K562 (cell line): ENCODE measurements at regions not wholly inside any gene's neighbourhood (a gene's known extent, or its start where the extent isn't known, plus 50 kb on each side); places are given as distances from the start of the nearest gene placed in this dataset.

Experiments
- ATAC-seq: fragments of 200-7000 bp; cut with Tn5 transposase; 3 replicates; pipeline ENCODE4 v1.9.1; 2020; ENCODE audit warnings: moderate library complexity
- BruUV-seq: library from RNA; stranded (reverse); fragments of 400-500 nt; replicated peaks from 2 replicates; lab custom pipeline; 2021; lab: Mats Ljungman, UMichigan
- CTCF ChIA-PET: fragments of 300-600 bp; formaldehyde crosslinking; extraction: SDS; loops from one replicate; lab custom pipeline; 2021; ENCODE audit warnings: low intra/inter-chr PET ratio; lab: Yijun Ruan, JAX
- POLR2A ChIA-PET: fragments of 300-600, 350-650 bp; sonication (Branson Sonifier 250); formaldehyde crosslinking; extraction: SDS; loops from one replicate; lab custom pipeline; 2021; ENCODE audit warnings: antibody characterized with exemption, inconsistent platforms; lab: Yijun Ruan, JAX
- DNase-seq, 4 experiments: peaks; one replicate each; pipeline versions ENCODE4 v3.0.0 to v3.0.0-alpha.2; 2011 to 2018; ENCODE audit warnings: low spot score in 3 of 4, mixed read lengths in 3 of 4; ENCODE audit errors: extremely low read depth in 1 of 4
- FAIRE-seq: peaks from 2 replicates; lab custom pipeline; 2011; peaks lifted over from hg19 to GRCh38; lab: Jason Lieb, UNC
- H2AFZ ChIP-seq: 2 replicates; pipeline ENCODE4 v1.6.0; 2011; ENCODE audit warnings: low read depth, low read length, control low read depth, inconsistent platforms
- H3K27ac ChIP-seq: fragments of 200-600 bp; 3 replicates; pipeline ENCODE4 v1.8.0; 2011; ENCODE audit warnings: low read depth, mild to moderate bottlenecking, control low read depth, inconsistent platforms, low read length, moderate library complexity, mixed read lengths; ENCODE audit errors: extremely low read depth
- H3K27me3 ChIP-seq, 2 experiments: fragments of 300-600 bp in 1 of 2; 2 replicates in 1 of 2; 3 replicates in 1 of 2; pipeline versions ENCODE4 v1.6.0 to v1.8.0; 2011; ENCODE audit warnings: inconsistent platforms in 2 of 2, low read length in 2 of 2, mild to moderate bottlenecking in 1 of 2, mixed read lengths in 1 of 2, moderate library complexity in 1 of 2; ENCODE audit not compliant: control insufficient read depth in 2 of 2, insufficient read depth in 2 of 2
- H3K36me3 ChIP-seq: fragments of 300-600 bp; 3 replicates; pipeline ENCODE4 v1.8.0; 2011; ENCODE audit warnings: mild to moderate bottlenecking, low read length, inconsistent platforms; ENCODE audit not compliant: control insufficient read depth, insufficient read depth
- H3K4me1 ChIP-seq, 2 experiments: fragments of 200-600 bp in 1 of 2; replicated peaks in 1 of 2; 2 replicates in 1 of 2; 3 replicates in 1 of 2; pipeline versions ENCODE4 v1.5.1 to v1.8.0; 2011; ENCODE audit warnings: inconsistent platforms in 2 of 2, low read length in 2 of 2, mild to moderate bottlenecking in 1 of 2, mixed read lengths in 1 of 2, moderate library complexity in 1 of 2; ENCODE audit not compliant: control insufficient read depth in 2 of 2, insufficient read depth in 2 of 2
- H3K4me2 ChIP-seq: 2 replicates; pipeline ENCODE4 v1.6.1; 2011; ENCODE audit warnings: low read length, control low read depth, inconsistent platforms, mixed read lengths; ENCODE audit not compliant: insufficient read depth
- H3K4me3 ChIP-seq: fragments of 200-600 bp; sonication (generic), shearing (Covaris generic); 2 replicates; pipeline ENCODE4 v1.5.1; 2016; ENCODE audit warnings: control low read depth, inconsistent platforms
- H3K79me2 ChIP-seq: fragments of 200-600 bp; 3 replicates; pipeline ENCODE4 v1.8.0; 2011; ENCODE audit warnings: low read length, inconsistent platforms; ENCODE audit not compliant: control insufficient read depth, insufficient read depth
- H3K9ac ChIP-seq, 2 experiments: 2 replicates each; pipeline versions ENCODE4 v1.6.0 to v1.6.1; 2011; ENCODE audit warnings: low read depth in 2 of 2, low read length in 2 of 2, control low read depth in 1 of 2, inconsistent platforms in 1 of 2, mild to moderate bottlenecking in 1 of 2, mixed read lengths in 1 of 2; ENCODE audit not compliant: insufficient read depth in 1 of 2
- H3K9me1 ChIP-seq: one replicate; pipeline ENCODE4 v1.6.0; 2011; ENCODE audit warnings: inconsistent platforms, mild to moderate bottlenecking, low read length, moderate library complexity; ENCODE audit not compliant: control insufficient read depth, insufficient read depth
- H3K9me3 ChIP-seq: replicated peaks from 2 replicates; pipeline ENCODE4 v1.5.1; 2011; ENCODE audit warnings: low read depth, low read length, inconsistent platforms; ENCODE audit not compliant: control insufficient read depth, insufficient read depth
- H4K20me1 ChIP-seq: replicated peaks from 2 replicates; pipeline ENCODE4 v1.6.1; 2011; ENCODE audit warnings: low read length, inconsistent platforms, mixed read lengths; ENCODE audit not compliant: control insufficient read depth, insufficient read depth
- EGR1 ChIP-seq: fragments of 450-650 bp; conservative IDR thresholded peaks from 2 replicates; pipeline ENCODE4 v1.6.1; 2017; ENCODE audit warnings: mild to moderate bottlenecking
- EHMT2 ChIP-seq: fragments of 450-650 bp; IDR thresholded peaks from 2 replicates; pipeline ENCODE4 v1.6.1; 2018; ENCODE audit warnings: antibody characterized with exemption
- EP400 ChIP-seq: fragments of 450-650 bp; IDR thresholded peaks from 2 replicates; pipeline ENCODE4 v1.6.1; 2017; ENCODE audit warnings: antibody characterized with exemption, mild to moderate bottlenecking, moderate library complexity
- FOXJ3 ChIP-seq: sonication (generic); formaldehyde crosslinking; IDR thresholded peaks from 2 replicates; pipeline ENCODE4 v1.4.0; 2020; ENCODE audit warnings: mild to moderate bottlenecking, missing genetic modification reagents
- HDAC3 ChIP-seq: fragments of 450-650 bp; IDR thresholded peaks from 2 replicates; pipeline ENCODE4 v1.6.1; 2018; ENCODE audit warnings: borderline replicate concordance, mild to moderate bottlenecking, moderate library complexity; ENCODE audit not compliant: partially characterized antibody
- KAT2B ChIP-seq: IDR thresholded peaks from one replicate; pipeline ENCODE4 v1.6.1; 2012; ENCODE audit warnings: low read depth, mild to moderate bottlenecking, control low read depth, inconsistent platforms, low read length, moderate library complexity
- KLF6 ChIP-seq: fragments of 250-450 bp; sonication (Bioruptor Pico); IDR thresholded peaks from 2 replicates; pipeline ENCODE4 v1.4.0; 2020; ENCODE audit warnings: mild to moderate bottlenecking, moderate library complexity, borderline replicate concordance
- MAFK ChIP-seq: IDR thresholded peaks from 2 replicates; pipeline ENCODE4 v1.6.1; 2011; ENCODE audit warnings: low read length, improper control_type of control experiment
- MTF1 ChIP-seq: fragments of 250-450 bp; sonication (Bioruptor Pico); IDR thresholded peaks from 2 replicates; pipeline ENCODE4 v1.9.0; 2021; ENCODE audit warnings: moderate library complexity, mild to moderate bottlenecking, inconsistent platforms, borderline replicate concordance
- MXD1 ChIP-seq: fragments of 250-450 bp; sonication (Bioruptor Pico); IDR thresholded peaks from 2 replicates; pipeline ENCODE4 v1.8.0; 2021; ENCODE audit warnings: borderline replicate concordance, mild to moderate bottlenecking, moderate library complexity; ENCODE audit not compliant: poor library complexity, severe bottlenecking
- STAT6 ChIP-seq: sonication (generic); formaldehyde crosslinking; IDR thresholded peaks from 2 replicates; pipeline ENCODE4 v1.8.1; 2023; ENCODE audit warnings: mild to moderate bottlenecking, missing genetic modification reagents
- TAF1 ChIP-seq: IDR thresholded peaks from 2 replicates; pipeline ENCODE4 v1.6.1; 2011; ENCODE audit warnings: mild to moderate bottlenecking, low read length, moderate library complexity; ENCODE audit not compliant: insufficient read depth, control insufficient read depth, severe bottlenecking; ENCODE audit errors: extremely low read depth
- ZNF134 ChIP-seq: fragments of 250-450 bp; sonication (Bioruptor Pico); conservative IDR thresholded peaks from 2 replicates; pipeline ENCODE4 v1.4.0; 2020
- WGBS: fragments of 100-300 bp; shearing (Covaris generic); methylation state at CpG from one replicate; pipeline ENCODE4 v1.1.6; 2016; ENCODE audit warnings: low coverage, mixed read lengths; ENCODE audit not compliant: insufficient coverage; ENCODE audit errors: missing lambda C conversion rate; 5-methylcytosine and 5-hydroxymethylcytosine counted together
- in situ Hi-C: fragments of 300-500 bp; cut with MboI; formaldehyde crosslinking; loops from 4 replicates; pipeline ENCODE4 v1.15.0; 2018; ENCODE audit warnings: inconsistent platforms, mixed read lengths
- intact Hi-C: fragments of 100-400 bp; cut with micrococcal nuclease; formaldehyde crosslinking; loops from 2 replicates; pipeline ENCODE4 v1.14.2; 2022
- TF ChIP-seq, protein P1 (sequence below): fragments of 200-400 bp; formaldehyde crosslinking; IDR thresholded peaks from 2 replicates; pipeline ENCODE4 v1.6.1; 2017; ENCODE audit warnings: mild to moderate bottlenecking, low read depth, low read length, moderate library complexity
- TF ChIP-seq, protein P2 (sequence below), 3 experiments: fragments of 200-800 bp in 1 of 3; sonication (Bioruptor generic) in 1 of 3; sonication (generic) in 1 of 3; formaldehyde crosslinking in 1 of 3; IDR thresholded peaks; 2 replicates each; pipeline versions ENCODE4 v1.6.1 to v1.8.0; 2016 to 2022; ENCODE audit warnings: mild to moderate bottlenecking in 2 of 3, missing compliant biosample characterization in 2 of 3, missing genetic modification characterization in 2 of 3, missing genetic modification reagents in 1 of 3

DNA sequence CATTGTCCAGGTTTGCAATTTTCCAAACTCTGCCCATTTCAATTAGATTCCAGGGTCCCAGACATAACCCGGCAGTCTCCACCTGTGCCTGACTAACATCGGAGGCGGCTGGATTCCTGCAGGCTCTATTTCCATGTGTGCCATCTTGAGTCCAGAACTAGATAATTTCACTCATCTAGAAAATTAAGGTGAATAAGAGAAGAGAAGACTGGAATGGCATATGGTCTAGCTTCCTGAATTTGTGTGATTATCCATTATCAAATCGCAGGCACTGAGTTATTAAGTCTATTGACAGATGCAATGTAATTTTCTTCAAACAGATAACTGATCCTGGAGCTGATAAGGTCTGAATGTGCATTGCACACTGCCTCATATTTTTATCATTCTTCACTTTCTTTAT lies 305.2 kb downstream of the ETAA1 start:
- H3K4me3 ChIP-seq, result no peak overlapping the region
- DNase-seq, result no peak
- CTCF ChIA-PET, result no interaction called here
- in situ Hi-C loops, result no loop called here
- H3K27me3 ChIP-seq, result no peaks in the 10 kb centered on the region
- POLR2A ChIA-PET, result no interaction called here
- no peaks in the 10 kb centered on the region for H3K36me3 ChIP-seq
- H3K27ac ChIP-seq, result no peak overlapping the region
- WGBS, result 9% methylated on average over 4 of the region's 4 CpGs
- no TSS peak for BruUV-seq
- no peak for ATAC-seq
- no peak overlapping the region for H3K4me2 ChIP-seq
- H2AFZ ChIP-seq, result no peak overlapping the region
- no peak for FAIRE-seq
- H3K79me2 ChIP-seq, result no peaks in the 10 kb centered on the region
- no peaks in the 10 kb centered on the region for H3K9me3 ChIP-seq
- H4K20me1 ChIP-seq, result no peaks in the 10 kb centered on the region
- H3K9ac ChIP-seq, result no peak overlapping the region
- intact Hi-C loops, result no loop called here
- H3K4me1 ChIP-seq, result no peaks in the 10 kb centered on the region
- H3K9me1 ChIP-seq, result no peaks in the 10 kb centered on the region
- no peak for TF ChIP-seq HDAC3
- TF ChIP-seq STAT6, result no peak
- TF ChIP-seq, protein P1, sequence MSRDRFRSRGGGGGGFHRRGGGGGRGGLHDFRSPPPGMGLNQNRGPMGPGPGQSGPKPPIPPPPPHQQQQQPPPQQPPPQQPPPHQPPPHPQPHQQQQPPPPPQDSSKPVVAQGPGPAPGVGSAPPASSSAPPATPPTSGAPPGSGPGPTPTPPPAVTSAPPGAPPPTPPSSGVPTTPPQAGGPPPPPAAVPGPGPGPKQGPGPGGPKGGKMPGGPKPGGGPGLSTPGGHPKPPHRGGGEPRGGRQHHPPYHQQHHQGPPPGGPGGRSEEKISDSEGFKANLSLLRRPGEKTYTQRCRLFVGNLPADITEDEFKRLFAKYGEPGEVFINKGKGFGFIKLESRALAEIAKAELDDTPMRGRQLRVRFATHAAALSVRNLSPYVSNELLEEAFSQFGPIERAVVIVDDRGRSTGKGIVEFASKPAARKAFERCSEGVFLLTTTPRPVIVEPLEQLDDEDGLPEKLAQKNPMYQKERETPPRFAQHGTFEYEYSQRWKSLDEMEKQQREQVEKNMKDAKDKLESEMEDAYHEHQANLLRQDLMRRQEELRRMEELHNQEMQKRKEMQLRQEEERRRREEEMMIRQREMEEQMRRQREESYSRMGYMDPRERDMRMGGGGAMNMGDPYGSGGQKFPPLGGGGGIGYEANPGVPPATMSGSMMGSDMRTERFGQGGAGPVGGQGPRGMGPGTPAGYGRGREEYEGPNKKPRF, result no peak
- no peak for TF ChIP-seq EHMT2
- TF ChIP-seq KLF6 (CRISPR knock-in tag), result no peak
- no peak for TF ChIP-seq MTF1 (CRISPR knock-in tag)
- TF ChIP-seq TAF1, result no peak
- no peak for TF ChIP-seq EGR1
- TF ChIP-seq KAT2B, result no peak
- TF ChIP-seq ZNF134 (CRISPR knock-in tag), result no peak
- no peak for TF ChIP-seq MAFK
- TF ChIP-seq MXD1 (CRISPR knock-in tag), result no peak
- TF ChIP-seq FOXJ3 (CRISPR knock-in tag), result no peak
- TF ChIP-seq, protein P2, sequence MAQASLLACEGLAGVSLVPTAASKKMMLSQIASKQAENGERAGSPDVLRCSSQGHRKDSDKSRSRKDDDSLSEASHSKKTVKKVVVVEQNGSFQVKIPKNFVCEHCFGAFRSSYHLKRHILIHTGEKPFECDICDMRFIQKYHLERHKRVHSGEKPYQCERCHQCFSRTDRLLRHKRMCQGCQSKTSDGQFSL (CRISPR knock-in tag; IDR thresholded peaks at IDR 0.05), result no peak
- TF ChIP-seq, protein P2 (tag; IDR thresholded peaks at IDR 0.05), result no peak
- TF ChIP-seq EP400, result no peak
